ENCODE measurements at regions not wholly inside any gene's neighbourhood (a gene's known extent, or its start where the extent isn't known, plus 50 kb on each side); places are given as distances from the start of the nearest gene placed in this dataset.

- no peak for TF ChIP-seq CTCF (IDR thresholded peaks at IDR 0.05 in 8 of 11, conservative IDR thresholded peaks at IDR 0.05 in 3 of 11)
- TF ChIP-seq POLR2A (IDR thresholded peaks at IDR 0.05) = no peak
Observed at GRCh38 chr9:24007185-24007584, 181.1 kb upstream of the ELAVL2 start.
